HEK293 (cell line): ENCODE measurements at regions not wholly inside any gene's neighbourhood (a gene's known extent, or its start where the extent isn't known, plus 50 kb on each side); places are given as distances from the start of the nearest gene placed in this dataset.
"Not testable (repeated sequence)": the region's sequence is repeated elsewhere in the genome, so short reads cannot be mapped to it uniquely, and the experiment has no call there.

ENCODE experiments used
- CTCF ChIA-PET: fragments of 350-600 bp; formaldehyde crosslinking; extraction: SDS; loops from one replicate; lab custom pipeline; 2021; ENCODE audit warnings: antibody characterized with exemption; lab: Yijun Ruan, JAX
- POLR2A ChIA-PET: fragments of 300-600 bp; formaldehyde crosslinking; extraction: SDS; loops from one replicate; lab custom pipeline; 2020; ENCODE audit warnings: antibody characterized with exemption, inconsistent platforms; lab: Yijun Ruan, JAX
- H3K27ac ChIP-seq: fragments of 200-500 bp; sonication (Bioruptor generic); 2 replicates; pipeline ENCODE4 v1.5.1; 2014; ENCODE audit warnings: low read depth, low read length, control low read depth, inconsistent platforms; ENCODE audit errors: extremely low read depth
- H3K36me3 ChIP-seq, 2 experiments: fragments of 200-500 bp in 1 of 2; sonication (Bioruptor generic) in 1 of 2; 1 replicate in 1 of 2; 2 replicates in 1 of 2; pipeline ENCODE4 v1.5.1; 2014 to 2017; ENCODE audit warnings: inconsistent platforms in 2 of 2, low read length in 2 of 2; ENCODE audit not compliant: control insufficient read depth in 2 of 2, insufficient read depth in 1 of 2
- H3K4me1 ChIP-seq: fragments of 200-500 bp; sonication (Bioruptor generic); 2 replicates; pipeline ENCODE4 v1.5.1; 2014; ENCODE audit warnings: mild to moderate bottlenecking, low read length, inconsistent platforms; ENCODE audit not compliant: control insufficient read depth, insufficient read depth
- H3K4me3 ChIP-seq: 2 replicates; pipeline ENCODE4 v1.5.1; 2011; ENCODE audit warnings: low read depth, mild to moderate bottlenecking, control low read depth, low read length, moderate library complexity
- H3K9me3 ChIP-seq: fragments of 200-500 bp; sonication (Bioruptor generic); 2 replicates; pipeline ENCODE4 v1.5.1; 2014; ENCODE audit warnings: low read depth, low read length, inconsistent platforms; ENCODE audit not compliant: control insufficient read depth, insufficient read depth
- ATF2 ChIP-seq: fragments of 450-650 bp; formaldehyde crosslinking; IDR thresholded peaks from 2 replicates; pipeline ENCODE4 v1.5.1; 2016; ENCODE audit warnings: missing biosample characterization, missing genetic modification characterization, low read depth
- SALL2 ChIP-seq: fragments of 450-650 bp; formaldehyde crosslinking; IDR thresholded peaks from 2 replicates; pipeline ENCODE4 v1.5.0; 2017; ENCODE audit warnings: missing biosample characterization, mild to moderate bottlenecking, missing genetic modification characterization, borderline replicate concordance
- ZBTB7A ChIP-seq: fragments of 450-650 bp; formaldehyde crosslinking; IDR thresholded peaks from 2 replicates; pipeline ENCODE4 v1.5.1; 2016; ENCODE audit warnings: low read depth, missing biosample characterization, missing genetic modification characterization
- ZNF280C ChIP-seq: fragments of 450-650 bp; formaldehyde crosslinking; IDR thresholded peaks from 2 replicates; pipeline ENCODE4 v1.5.1; 2016; ENCODE audit warnings: missing biosample characterization, missing genetic modification characterization
- ZNF362 ChIP-seq: fragments of 450-650 bp; formaldehyde crosslinking; IDR thresholded peaks from 2 replicates; pipeline ENCODE4 v1.5.1; 2016; ENCODE audit warnings: missing biosample characterization, missing genetic modification characterization
- ZNF366 ChIP-seq: fragments of 450-650 bp; formaldehyde crosslinking; conservative IDR thresholded peaks from 2 replicates; pipeline ENCODE4 v1.5.1; 2016; ENCODE audit warnings: missing biosample characterization, missing genetic modification characterization
- ZNF501 ChIP-seq: fragments of 450-650 bp; formaldehyde crosslinking; IDR thresholded peaks from 2 replicates; pipeline ENCODE4 v1.5.1; 2016; ENCODE audit warnings: missing biosample characterization, missing genetic modification characterization
- ZNF510 ChIP-seq: fragments of 450-650 bp; formaldehyde crosslinking; IDR thresholded peaks from 2 replicates; pipeline ENCODE4 v1.5.1; 2018; ENCODE audit warnings: mild to moderate bottlenecking, missing genetic modification characterization, missing biosample characterization; ENCODE audit not compliant: insufficient replicate concordance
- ZNF518A ChIP-seq: fragments of 450-650 bp; formaldehyde crosslinking; conservative IDR thresholded peaks from 2 replicates; pipeline ENCODE4 v1.5.1; 2016; ENCODE audit warnings: low read depth, missing biosample characterization, missing genetic modification characterization
- ZNF548 ChIP-seq: fragments of 450-650 bp; formaldehyde crosslinking; IDR thresholded peaks from 2 replicates; pipeline ENCODE4 v1.5.1; 2016; ENCODE audit warnings: missing biosample characterization, missing genetic modification characterization
- ZNF645 ChIP-seq: fragments of 450-650 bp; formaldehyde crosslinking; IDR thresholded peaks from 2 replicates; pipeline ENCODE4; 2016; ENCODE audit warnings: missing biosample characterization, missing genetic modification characterization
- TF ChIP-seq, protein P1 (sequence below): fragments of 450-650 bp; IDR thresholded peaks from 2 replicates; pipeline ENCODE4 v1.5.1; 2018; ENCODE audit warnings: missing biosample characterization, missing genetic modification characterization

DNA sequence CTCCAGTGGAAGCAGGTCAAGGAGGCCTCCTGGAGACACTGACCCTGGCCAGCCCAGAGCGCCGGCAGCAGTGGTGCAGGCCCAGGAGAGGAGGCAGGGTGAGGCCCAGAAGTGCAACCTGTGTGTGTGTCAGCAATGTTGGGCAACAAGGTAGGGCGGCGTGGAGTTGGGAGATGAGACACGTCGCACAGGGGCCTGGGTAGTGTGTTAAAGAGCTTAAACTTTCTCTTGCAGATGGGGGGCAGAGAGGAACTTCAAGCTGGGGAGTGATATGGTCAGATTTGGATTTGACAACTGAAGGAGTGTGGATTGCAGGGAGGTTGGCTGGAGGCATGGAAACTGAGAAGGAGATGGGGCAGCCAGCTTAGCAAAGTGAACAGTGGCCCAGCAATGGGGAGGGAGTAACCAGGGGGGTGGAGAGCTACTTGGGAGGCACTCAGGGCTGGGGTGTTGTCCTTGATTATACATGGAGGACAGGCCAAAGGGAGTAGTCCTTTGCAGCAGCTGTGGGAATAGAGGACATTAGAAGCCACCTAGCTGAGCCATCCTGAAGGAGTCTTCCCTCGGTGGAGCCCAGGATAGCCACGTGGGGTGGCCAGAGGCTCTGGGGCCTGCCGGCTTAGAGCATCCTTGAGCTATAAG, 278.6 kb upstream of the HS6ST1 start (continued):
- no peak for TF ChIP-seq ZNF518A (tag by site-specific recombination)
- TF ChIP-seq ZNF510 (tag by site-specific recombination) = no peak
- no peak for TF ChIP-seq ZNF362 (tag by site-specific recombination)
- TF ChIP-seq ZNF645 (tag by site-specific recombination) = no peak
- TF ChIP-seq, all 188 proteins: peak for 0

DNA sequence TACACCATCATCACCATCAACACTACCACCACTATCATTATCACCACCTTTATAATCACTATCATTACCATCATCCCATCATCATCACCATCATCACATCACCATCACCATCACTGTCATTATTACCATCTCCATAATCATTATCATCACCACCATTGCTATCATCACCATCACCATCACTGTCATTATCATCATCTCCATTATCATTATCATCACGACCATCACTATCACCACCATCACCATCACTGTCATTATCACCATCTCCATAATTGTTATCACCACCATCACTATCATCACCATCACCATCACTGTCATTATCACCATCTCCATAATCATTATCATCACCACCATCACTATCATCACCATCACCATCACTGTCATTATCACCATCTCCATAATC, 279.6 kb upstream of the HS6ST1 start:
- H3K36me3 ChIP-seq, POLR2A ChIA-PET, H3K9me3 ChIP-seq, H3K4me3 ChIP-seq, H3K4me1 ChIP-seq, H3K27ac ChIP-seq, CTCF ChIA-PET: not testable (repeated sequence)
- TF ChIP-seq, protein P1, sequence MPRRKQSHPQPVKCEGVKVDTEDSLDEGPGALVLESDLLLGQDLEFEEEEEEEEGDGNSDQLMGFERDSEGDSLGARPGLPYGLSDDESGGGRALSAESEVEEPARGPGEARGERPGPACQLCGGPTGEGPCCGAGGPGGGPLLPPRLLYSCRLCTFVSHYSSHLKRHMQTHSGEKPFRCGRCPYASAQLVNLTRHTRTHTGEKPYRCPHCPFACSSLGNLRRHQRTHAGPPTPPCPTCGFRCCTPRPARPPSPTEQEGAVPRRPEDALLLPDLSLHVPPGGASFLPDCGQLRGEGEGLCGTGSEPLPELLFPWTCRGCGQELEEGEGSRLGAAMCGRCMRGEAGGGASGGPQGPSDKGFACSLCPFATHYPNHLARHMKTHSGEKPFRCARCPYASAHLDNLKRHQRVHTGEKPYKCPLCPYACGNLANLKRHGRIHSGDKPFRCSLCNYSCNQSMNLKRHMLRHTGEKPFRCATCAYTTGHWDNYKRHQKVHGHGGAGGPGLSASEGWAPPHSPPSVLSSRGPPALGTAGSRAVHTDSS (tag by site-specific recombination) = 0 out of 2 replicates have a peak, but pooled peaks have one; percentile 33

GRCh38 chr2:128598862-128599441, 280.3 kb upstream of the HS6ST1 start:
- H3K9me3 ChIP-seq = no peaks in the 10 kb centered on the region
- POLR2A ChIA-PET = no interaction called here
- H3K36me3 ChIP-seq = no peaks in the 10 kb centered on the region
- no peaks in the 10 kb centered on the region for H3K4me1 ChIP-seq
- CTCF ChIA-PET = no interaction called here
- TF ChIP-seq ZNF548 (tag by site-specific recombination) = no peak
- TF ChIP-seq ATF2 (tag by site-specific recombination) = peak; percentile 86
- no peak for TF ChIP-seq ZNF366 (tag by site-specific recombination)
- no peak for TF ChIP-seq ZNF510 (tag by site-specific recombination)
- TF ChIP-seq, protein P1 (tag by site-specific recombination) = peak; percentile 73
- TF ChIP-seq ZNF280C (tag by site-specific recombination) = no peak
- no peak for TF ChIP-seq SALL2 (tag by site-specific recombination)
- no peak for TF ChIP-seq ZNF501
- no peak for TF ChIP-seq ZBTB7A (tag by site-specific recombination)
- no peak overlapping the region for H3K27ac ChIP-seq
- H3K4me3 ChIP-seq = no peak overlapping the region
